ENCODE measurements at regions not wholly inside any gene's neighbourhood (a gene's known extent, or its start where the extent isn't known, plus 50 kb on each side); places are given as distances from the start of the nearest gene placed in this dataset.
"Not testable (repeated sequence)": the region's sequence is repeated elsewhere in the genome, so short reads cannot be mapped to it uniquely, and the experiment has no call there.

GRCh38 chr17:53463363-53463762, 359.4 kb upstream of the KIF2B start:
- Histone ChIP-seq H3K4me1 (ENCODE audit: control insufficient read depth, insufficient read depth, low read length, poor library complexity, severe bottlenecking) (no peaks in the 10 kb centered on the region), H3K4me3 (ENCODE audit: extremely low read depth, insufficient read depth, low read length, poor library complexity, severe bottlenecking) (no peak overlapping the region), H3K36me3 (ENCODE audit: control insufficient read depth, insufficient read depth, low read length) (no peaks in the 10 kb centered on the region), H3K9me3 (ENCODE audit: control insufficient read depth, low read length) (peaks cover 5% of the 10 kb centered on the region), H3K27ac (ENCODE audit: low read depth, low read length, severe bottlenecking) (no peak overlapping the region)
- no CpG with 5 or more reads among the region's 2 CpGs for WGBS, 2 experiments (ENCODE audit: insufficient coverage in 2 of 2)

- WGBS, 2 experiments (ENCODE audit: insufficient coverage in 2 of 2): 80 to 100% methylated on average over 1 of the region's 1 CpG
- Histone ChIP-seq H3K27ac (ENCODE audit: low read depth, low read length, severe bottlenecking) (peak overlapping the region; percentile 31), H3K36me3 (ENCODE audit: control insufficient read depth, insufficient read depth, low read length) (no peaks in the 10 kb centered on the region), H3K4me1 (ENCODE audit: control insufficient read depth, insufficient read depth, low read length, poor library complexity, severe bottlenecking) (no peaks in the 10 kb centered on the region), H3K9me3 (ENCODE audit: control insufficient read depth, low read length) (peaks cover 12% of the 10 kb centered on the region), H3K4me3 (ENCODE audit: extremely low read depth, insufficient read depth, low read length, poor library complexity, severe bottlenecking) (no peak overlapping the region)
These were observed 360.3 kb upstream of the KIF2B start for GRCh38 chr17:53462393-53462811.

GRCh38 chr17:53455943-53456342, 366.8 kb upstream of the KIF2B start:
- H3K4me3 ChIP-seq (ENCODE audit: extremely low read depth, insufficient read depth, low read length, poor library complexity, severe bottlenecking); H3K4me1 ChIP-seq (ENCODE audit: control insufficient read depth, insufficient read depth, low read length, poor library complexity, severe bottlenecking); H3K27ac ChIP-seq (ENCODE audit: low read depth, low read length, severe bottlenecking); H3K36me3 ChIP-seq (ENCODE audit: control insufficient read depth, insufficient read depth, low read length): not testable (repeated sequence)
- WGBS, 2 experiments (ENCODE audit: insufficient coverage in 2 of 2): 57% methylated on average over 1 of the region's 3 CpGs; no CpG with 5 or more reads in 1 of the 2 experiments
- H3K9me3 ChIP-seq (ENCODE audit: control insufficient read depth, low read length): peaks cover 12% of the 10 kb centered on the region

- Histone ChIP-seq H3K4me3 (ENCODE audit: extremely low read depth, insufficient read depth, low read length, poor library complexity, severe bottlenecking) (no peak overlapping the region), H3K9me3 (ENCODE audit: control insufficient read depth, low read length) (peaks cover 12% of the 10 kb centered on the region), H3K4me1 (ENCODE audit: control insufficient read depth, insufficient read depth, low read length, poor library complexity, severe bottlenecking) (no peaks in the 10 kb centered on the region), H3K27ac (ENCODE audit: low read depth, low read length, severe bottlenecking) (no peak overlapping the region), H3K36me3 (ENCODE audit: control insufficient read depth, insufficient read depth, low read length) (no peaks in the 10 kb centered on the region)
- no CpG with 5 or more reads among the region's 2 CpGs for WGBS, 2 experiments (ENCODE audit: insufficient coverage in 2 of 2)
These were observed 368.4 kb upstream of the KIF2B start for GRCh38 chr17:53454337-53454736.

GRCh38 chr17:53449324-53449723, 373.4 kb upstream of the KIF2B start:
- Histone ChIP-seq H3K9me3 (ENCODE audit: control insufficient read depth, low read length) (no peaks in the 10 kb centered on the region), H3K4me1 (ENCODE audit: control insufficient read depth, insufficient read depth, low read length, poor library complexity, severe bottlenecking) (no peaks in the 10 kb centered on the region), H3K27ac (ENCODE audit: low read depth, low read length, severe bottlenecking) (no peak overlapping the region), H3K4me3 (ENCODE audit: extremely low read depth, insufficient read depth, low read length, poor library complexity, severe bottlenecking) (no peak overlapping the region), H3K36me3 (ENCODE audit: control insufficient read depth, insufficient read depth, low read length) (no peaks in the 10 kb centered on the region)
- WGBS, 2 experiments (ENCODE audit: insufficient coverage in 2 of 2): 100% methylated on average over 1 of the region's 4 CpGs; no CpG with 5 or more reads in 1 of the 2 experiments

- H3K9me3 ChIP-seq (ENCODE audit: control insufficient read depth, low read length): no peaks in the 10 kb centered on the region
- H3K36me3 ChIP-seq (ENCODE audit: control insufficient read depth, insufficient read depth, low read length): no peaks in the 10 kb centered on the region
- no peaks in the 10 kb centered on the region for H3K4me1 ChIP-seq (ENCODE audit: control insufficient read depth, insufficient read depth, low read length, poor library complexity, severe bottlenecking)
- no peak overlapping the region for H3K4me3 ChIP-seq (ENCODE audit: extremely low read depth, insufficient read depth, low read length, poor library complexity, severe bottlenecking)
- 100% methylated on average over 1 of the region's 1 CpG; no CpG with 5 or more reads in 1 of the 2 experiments for WGBS, 2 experiments (ENCODE audit: insufficient coverage in 2 of 2)
- H3K27ac ChIP-seq (ENCODE audit: low read depth, low read length, severe bottlenecking): no peak overlapping the region
These were observed 393.8 kb upstream of the KIF2B start for GRCh38 chr17:53428913-53429312.

- Histone ChIP-seq H3K4me1 (ENCODE audit: control insufficient read depth, insufficient read depth, low read length, poor library complexity, severe bottlenecking) (no peaks in the 10 kb centered on the region), H3K36me3 (ENCODE audit: control insufficient read depth, insufficient read depth, low read length) (no peaks in the 10 kb centered on the region), H3K9me3 (ENCODE audit: control insufficient read depth, low read length) (no peaks in the 10 kb centered on the region), H3K27ac (ENCODE audit: low read depth, low read length, severe bottlenecking) (no peak overlapping the region), H3K4me3 (ENCODE audit: extremely low read depth, insufficient read depth, low read length, poor library complexity, severe bottlenecking) (no peak overlapping the region)
- WGBS, 2 experiments (ENCODE audit: insufficient coverage in 2 of 2): 83 to 88% methylated on average over 1 to 2 of the region's 3 CpGs
These were observed 396.2 kb upstream of the KIF2B start for GRCh38 chr17:53426505-53426904.

- 83 to 95% methylated on average over 3 of the region's 4 CpGs for WGBS, 2 experiments (ENCODE audit: insufficient coverage in 2 of 2)
- no peaks in the 10 kb centered on the region for H3K9me3 ChIP-seq (ENCODE audit: control insufficient read depth, low read length)
- H3K36me3 ChIP-seq (ENCODE audit: control insufficient read depth, insufficient read depth, low read length): no peaks in the 10 kb centered on the region
- H3K4me1 ChIP-seq (ENCODE audit: control insufficient read depth, insufficient read depth, low read length, poor library complexity, severe bottlenecking): no peaks in the 10 kb centered on the region
- H3K4me3 ChIP-seq (ENCODE audit: extremely low read depth, insufficient read depth, low read length, poor library complexity, severe bottlenecking): no peak overlapping the region
- no peak overlapping the region for H3K27ac ChIP-seq (ENCODE audit: low read depth, low read length, severe bottlenecking)
These were observed 402.6 kb upstream of the KIF2B start for GRCh38 chr17:53420035-53420641.

- no peaks in the 10 kb centered on the region for H3K9me3 ChIP-seq (ENCODE audit: control insufficient read depth, low read length)
- 61% methylated on average over 2 of the region's 2 CpGs; no CpG with 5 or more reads in 1 of the 2 experiments for WGBS, 2 experiments (ENCODE audit: insufficient coverage in 2 of 2)
These were observed 413.1 kb upstream of the KIF2B start for GRCh38 chr17:53409588-53409987.

GRCh38 chr17:53406907-53407306, 415.8 kb upstream of the KIF2B start:
- no peaks in the 10 kb centered on the region for H3K4me1 ChIP-seq (ENCODE audit: control insufficient read depth, insufficient read depth, low read length, poor library complexity, severe bottlenecking)
- no peak overlapping the region for H3K27ac ChIP-seq (ENCODE audit: low read depth, low read length, severe bottlenecking)
- H3K9me3 ChIP-seq (ENCODE audit: control insufficient read depth, low read length): no peaks in the 10 kb centered on the region
- WGBS, 2 experiments (ENCODE audit: insufficient coverage in 2 of 2): 94 to 97% methylated on average over 3 of the region's 4 CpGs
- no peak overlapping the region for H3K4me3 ChIP-seq (ENCODE audit: extremely low read depth, insufficient read depth, low read length, poor library complexity, severe bottlenecking)
- H3K36me3 ChIP-seq (ENCODE audit: control insufficient read depth, insufficient read depth, low read length): no peaks in the 10 kb centered on the region

More at GRCh38 chr17:53409588-53409987, 413.1 kb upstream of the KIF2B start:
- Histone ChIP-seq H3K4me1 (ENCODE audit: control insufficient read depth, insufficient read depth, low read length, poor library complexity, severe bottlenecking) (no peaks in the 10 kb centered on the region), H3K4me3 (ENCODE audit: extremely low read depth, insufficient read depth, low read length, poor library complexity, severe bottlenecking) (no peak overlapping the region), H3K27ac (ENCODE audit: low read depth, low read length, severe bottlenecking) (no peak overlapping the region), H3K36me3 (ENCODE audit: control insufficient read depth, insufficient read depth, low read length) (no peaks in the 10 kb centered on the region)

GRCh38 chr17:53391197-53391596, 431.5 kb upstream of the KIF2B start:
- H3K4me3 ChIP-seq (ENCODE audit: extremely low read depth, insufficient read depth, low read length, poor library complexity, severe bottlenecking): no peak overlapping the region
- no peaks in the 10 kb centered on the region for H3K9me3 ChIP-seq (ENCODE audit: control insufficient read depth, low read length)
- H3K36me3 ChIP-seq (ENCODE audit: control insufficient read depth, insufficient read depth, low read length): no peaks in the 10 kb centered on the region
- no CpG with 5 or more reads among the region's 6 CpGs for WGBS, 2 experiments (ENCODE audit: insufficient coverage in 2 of 2)
- H3K27ac ChIP-seq (ENCODE audit: low read depth, low read length, severe bottlenecking): no peak overlapping the region
- no peaks in the 10 kb centered on the region for H3K4me1 ChIP-seq (ENCODE audit: control insufficient read depth, insufficient read depth, low read length, poor library complexity, severe bottlenecking)
